SU-DHL-6 (cell line): ENCODE measurements at regions not wholly inside any gene's neighbourhood (a gene's known extent, or its start where the extent isn't known, plus 50 kb on each side); places are given as distances from the start of the nearest gene placed in this dataset.

ENCODE experiments used
- H2AFZ ChIP-seq: fragments of 200-600 bp; sonication (generic); 2 replicates; pipeline ENCODE4 v1.6.1; 2014; ENCODE audit warnings: low read depth, mild to moderate bottlenecking, moderate library complexity, mixed read lengths, antibody characterized with exemption, low read length; ENCODE audit not compliant: severe bottlenecking
- H3F3A ChIP-seq: fragments of 200-600 bp; shearing (Covaris generic); 2 replicates; pipeline ENCODE4 v1.6.0; 2016; ENCODE audit warnings: antibody characterized with exemption, mild to moderate bottlenecking; ENCODE audit not compliant: insufficient read depth
- H3K27ac ChIP-seq: fragments of 200-600 bp; sonication (generic); 2 replicates; pipeline ENCODE4 v1.5.1; 2016; ENCODE audit warnings: low read depth, mild to moderate bottlenecking, low read length, moderate library complexity, mixed read lengths
- H3K27me3 ChIP-seq: fragments of 200-600 bp; sonication (generic), shearing (Covaris generic); 2 replicates; pipeline ENCODE4 v1.6.0; 2014; ENCODE audit warnings: mild to moderate bottlenecking, low read length
- H3K36me3 ChIP-seq: fragments of 200-600 bp; sonication (generic); 2 replicates; pipeline ENCODE4 v1.6.1; 2014; ENCODE audit warnings: mild to moderate bottlenecking, low read length, mixed read lengths
- H3K4me2 ChIP-seq: fragments of 300-600, 200-600 bp; shearing (Covaris generic), sonication (generic); 2 replicates; pipeline ENCODE4 v1.6.0; 2014; ENCODE audit warnings: low read length, low read depth, mild to moderate bottlenecking; ENCODE audit not compliant: poor library complexity, severe bottlenecking
- H3K4me3 ChIP-seq: fragments of 200-600 bp; sonication (generic); 2 replicates; pipeline ENCODE4 v1.5.1; 2014; ENCODE audit warnings: antibody characterized with exemption, low read length, mild to moderate bottlenecking, mixed read lengths; ENCODE audit not compliant: insufficient read depth, poor library complexity, severe bottlenecking
- H3K79me2 ChIP-seq: fragments of 200-600 bp; sonication (generic); 2 replicates; pipeline ENCODE4 v1.6.1; 2014; ENCODE audit warnings: mild to moderate bottlenecking, low read length, moderate library complexity; ENCODE audit not compliant: insufficient read depth
- H3K9ac ChIP-seq: fragments of 200-600 bp; sonication (generic); 2 replicates; pipeline ENCODE4 v1.7.0; 2014; ENCODE audit warnings: mild to moderate bottlenecking, low read length
- H3K9me2 ChIP-seq: fragments of 200-600 bp; sonication (generic); replicated peaks from 2 replicates; pipeline ENCODE4 v1.6.1; 2014; ENCODE audit warnings: low read length; ENCODE audit not compliant: insufficient read depth
- H3K9me3 ChIP-seq: fragments of 200-600 bp; sonication (generic); 2 replicates; pipeline ENCODE4 v1.6.1; 2014; ENCODE audit warnings: low read length, mixed read lengths; ENCODE audit not compliant: insufficient read depth
- H4K20me1 ChIP-seq: fragments of 200-600 bp; sonication (generic); 2 replicates; pipeline ENCODE4 v1.6.1; 2014; ENCODE audit warnings: low read depth, mild to moderate bottlenecking, antibody characterized with exemption, low read length, moderate library complexity, mixed read lengths
- CTCF ChIP-seq: fragments of 200-600 bp; sonication (generic); IDR thresholded peaks from one replicate; pipeline ENCODE4 v1.5.1; 2017; ENCODE audit warnings: antibody characterized with exemption, mild to moderate bottlenecking, low read length, moderate library complexity; ENCODE audit not compliant: insufficient read depth, poor library complexity, severe bottlenecking
- EZH2phosphoT487 ChIP-seq: fragments of 200-600 bp; sonication (generic), shearing (Covaris generic); conservative IDR thresholded peaks from 2 replicates; pipeline ENCODE4 v1.6.1; 2018; ENCODE audit warnings: mild to moderate bottlenecking, antibody characterized with exemption, low read length, moderate library complexity, mixed read lengths

GRCh38 chr7:67855322-67855721, 858.7 kb downstream of the TYW1 start:
- H3K9me3 ChIP-seq, result no peaks in the 10 kb centered on the region
- H3K9ac ChIP-seq, result no peak overlapping the region
- H3K4me3 ChIP-seq, result no peak overlapping the region
- H2AFZ ChIP-seq, result no peak overlapping the region
- no peaks in the 10 kb centered on the region for H4K20me1 ChIP-seq
- no peaks in the 10 kb centered on the region; the same call in 1 of the 2 replicates for H3K9me2 ChIP-seq
- no peaks in the 10 kb centered on the region for H3K79me2 ChIP-seq
- H3K4me2 ChIP-seq, result no peak overlapping the region
- TF ChIP-seq EZH2phosphoT487, result no peak
- TF ChIP-seq CTCF, result no peak
- no peak overlapping the region for H3K27ac ChIP-seq
- H3F3A ChIP-seq, result no peaks in the 10 kb centered on the region
- no peaks in the 10 kb centered on the region for H3K36me3 ChIP-seq
- H3K27me3 ChIP-seq, result no peaks in the 10 kb centered on the region

DNA sequence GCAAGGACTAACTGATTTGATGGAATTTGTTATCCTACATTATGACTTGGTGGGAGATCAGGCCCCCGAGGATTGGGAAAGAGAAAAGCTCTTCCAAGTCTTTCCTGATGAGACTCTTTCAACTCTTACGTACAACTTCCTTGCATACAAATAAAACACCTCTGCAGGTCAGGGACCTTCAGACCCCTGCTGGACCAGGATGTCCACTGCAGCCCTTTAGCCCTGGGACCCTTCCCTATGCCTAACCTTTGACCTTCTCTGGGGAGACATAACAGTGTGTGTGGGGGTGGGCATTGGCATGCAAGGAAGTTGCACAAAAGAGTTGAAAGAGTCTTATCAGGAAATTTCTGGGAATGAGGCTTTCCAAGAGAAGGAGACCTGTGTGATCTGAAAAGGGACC, 859.4 kb downstream of the TYW1 start:
- no peak overlapping the region for H3K27ac ChIP-seq
- no peak overlapping the region for H3K4me2 ChIP-seq
- H3K79me2 ChIP-seq, result no peaks in the 10 kb centered on the region
- no peak overlapping the region for H3K4me3 ChIP-seq
- no peaks in the 10 kb centered on the region for H3K36me3 ChIP-seq
- no peaks in the 10 kb centered on the region for H3K27me3 ChIP-seq
- TF ChIP-seq CTCF, result no peak
- no peak for TF ChIP-seq EZH2phosphoT487
- no peak overlapping the region for H2AFZ ChIP-seq
- no peaks in the 10 kb centered on the region; the same call in 1 of the 2 replicates for H3K9me2 ChIP-seq
- H3K9me3 ChIP-seq, result no peaks in the 10 kb centered on the region
- no peaks in the 10 kb centered on the region for H3F3A ChIP-seq
- H4K20me1 ChIP-seq, result no peaks in the 10 kb centered on the region
- no peak overlapping the region for H3K9ac ChIP-seq

DNA sequence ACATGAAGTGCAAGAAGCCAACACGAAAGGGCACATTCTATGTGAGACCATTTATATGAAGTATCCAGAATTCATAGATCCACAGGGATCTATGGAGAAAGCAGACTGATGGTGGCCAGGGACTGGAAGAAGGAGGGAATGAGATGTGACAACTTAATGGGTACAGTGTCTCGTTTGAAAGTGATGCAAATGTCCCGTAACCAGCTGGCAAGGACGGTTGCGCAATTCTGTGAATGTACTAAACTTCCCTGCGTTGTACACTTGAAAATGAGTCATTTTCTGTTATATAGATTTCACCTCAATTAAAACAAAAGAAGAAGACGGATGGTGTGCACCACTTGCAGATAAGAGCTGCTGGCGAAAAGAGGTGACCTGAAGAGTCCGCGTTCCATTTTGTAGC, 861.1 kb downstream of the TYW1 start:
- Histone ChIP-seq H3K9ac (no peak overlapping the region), H3K9me3 (0 out of 2 replicates have a peak, but pooled peaks cover 11% of the 10 kb centered on the region), H3K9me2 (no peaks in the 10 kb centered on the region; the same call in 1 of the 2 replicates), H4K20me1 (no peaks in the 10 kb centered on the region), H3K4me3 (no peak overlapping the region), H3K27ac (no peak overlapping the region), H3K27me3 (no peaks in the 10 kb centered on the region), H3K79me2 (no peaks in the 10 kb centered on the region), H3K4me2 (no peak overlapping the region), H3F3A (no peaks in the 10 kb centered on the region), H2AFZ (no peak overlapping the region), H3K36me3 (no peaks in the 10 kb centered on the region)
- TF ChIP-seq EZH2phosphoT487 (no peak), CTCF (no peak)
